Activated T-helper 17 cell treated with anti-CD3 and anti-CD28 coated beads, Interleukin-2, amount 50 U/mL, for 72 hours (primary cell): ENCODE measurements at regions not wholly inside any gene's neighbourhood (a gene's known extent, or its start where the extent isn't known, plus 50 kb on each side); places are given as distances from the start of the nearest gene placed in this dataset.
A peak's percentile ranks its signal among the peaks of the same experiment; 100 is the strongest.
"Not testable (repeated sequence)": the region's sequence is repeated elsewhere in the genome, so short reads cannot be mapped to it uniquely, and the experiment has no call there.

Experiments
- ATAC-seq: fragments of 150-1000 bp; cut with Tn5 transposase; replicated peaks from 2 replicates; pipeline ENCODE4 v1.10.0; 2021; ENCODE audit warnings: mild to moderate bottlenecking, moderate library complexity
- H3K27ac Mint-ChIP-seq: one replicate; pipeline ENCODE4 v1.8.0; 2022; ENCODE audit warnings: mixed read lengths
- H3K27me3 Mint-ChIP-seq: one replicate; pipeline ENCODE4 v1.8.0; 2022; ENCODE audit warnings: mixed read lengths
- H3K36me3 Mint-ChIP-seq: one replicate; pipeline ENCODE4 v1.8.0; 2022; ENCODE audit warnings: low read depth, mild to moderate bottlenecking, mixed read lengths
- H3K4me1 Mint-ChIP-seq: one replicate; pipeline ENCODE4 v1.8.0; 2022; ENCODE audit warnings: mixed read lengths
- H3K4me3 Mint-ChIP-seq: one replicate; pipeline ENCODE4 v1.8.0; 2022; ENCODE audit warnings: mild to moderate bottlenecking, mixed read lengths
- H3K9me3 Mint-ChIP-seq: one replicate; pipeline ENCODE4 v1.8.0; 2022; ENCODE audit warnings: mixed read lengths

DNA sequence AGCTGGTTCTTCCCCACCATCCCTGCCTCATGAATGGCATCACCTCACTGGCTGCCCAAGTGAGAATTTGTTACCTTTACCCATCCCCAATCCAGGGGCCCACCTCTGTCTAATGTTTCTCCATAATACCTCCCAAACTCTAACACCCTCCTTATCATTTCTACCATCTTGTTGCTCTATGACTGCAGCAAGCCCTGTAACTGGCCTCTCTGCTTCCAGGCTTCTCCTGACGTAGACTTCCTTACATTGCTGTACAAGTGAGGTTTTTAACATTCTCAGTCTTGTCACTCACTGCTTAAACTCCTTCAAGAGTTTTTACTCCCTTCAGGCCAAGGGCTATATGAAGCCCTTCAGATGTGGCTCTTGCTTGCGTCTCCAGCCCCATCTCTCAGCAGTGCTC is 53.5 kb upstream of the KIF2A start:
- ATAC-seq, H3K36me3 Mint-ChIP-seq, H3K27me3 Mint-ChIP-seq: not testable (repeated sequence)
- Mint-ChIP-seq H3K4me1 (peaks cover 42% of the 10 kb centered on the region), H3K27ac (peak overlapping the region; percentile 31), H3K4me3 (peak overlapping the region; percentile 12), H3K9me3 (peaks cover 20% of the 10 kb centered on the region)

DNA sequence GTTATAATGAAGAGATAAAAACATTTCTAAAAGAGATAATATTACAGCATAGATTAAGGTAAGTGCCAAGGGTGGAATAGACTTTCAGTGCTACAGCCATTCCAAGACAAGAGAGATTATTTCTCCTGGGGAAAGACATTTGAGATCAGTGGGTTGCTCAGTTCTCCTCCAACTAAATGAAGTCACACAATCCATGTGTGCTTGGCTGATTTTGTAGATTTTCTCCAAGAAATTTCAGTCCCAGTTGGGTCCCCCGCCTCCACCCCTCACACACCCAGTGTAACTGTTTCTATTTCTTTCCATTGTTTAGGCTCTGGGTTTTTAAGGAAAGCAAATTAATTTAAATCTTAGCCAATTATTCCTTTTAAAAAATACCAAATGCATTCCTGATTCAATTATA is 50.5 kb upstream of the KIF2A start:
- Mint-ChIP-seq H3K27ac (peak overlapping the region; percentile 39), H3K9me3 (peaks cover 31% of the 10 kb centered on the region), H3K4me1 (peaks cover 57% of the 10 kb centered on the region), H3K4me3 (peak overlapping the region; percentile 73)
- H3K27me3 Mint-ChIP-seq, ATAC-seq, H3K36me3 Mint-ChIP-seq: not testable (repeated sequence)

DNA sequence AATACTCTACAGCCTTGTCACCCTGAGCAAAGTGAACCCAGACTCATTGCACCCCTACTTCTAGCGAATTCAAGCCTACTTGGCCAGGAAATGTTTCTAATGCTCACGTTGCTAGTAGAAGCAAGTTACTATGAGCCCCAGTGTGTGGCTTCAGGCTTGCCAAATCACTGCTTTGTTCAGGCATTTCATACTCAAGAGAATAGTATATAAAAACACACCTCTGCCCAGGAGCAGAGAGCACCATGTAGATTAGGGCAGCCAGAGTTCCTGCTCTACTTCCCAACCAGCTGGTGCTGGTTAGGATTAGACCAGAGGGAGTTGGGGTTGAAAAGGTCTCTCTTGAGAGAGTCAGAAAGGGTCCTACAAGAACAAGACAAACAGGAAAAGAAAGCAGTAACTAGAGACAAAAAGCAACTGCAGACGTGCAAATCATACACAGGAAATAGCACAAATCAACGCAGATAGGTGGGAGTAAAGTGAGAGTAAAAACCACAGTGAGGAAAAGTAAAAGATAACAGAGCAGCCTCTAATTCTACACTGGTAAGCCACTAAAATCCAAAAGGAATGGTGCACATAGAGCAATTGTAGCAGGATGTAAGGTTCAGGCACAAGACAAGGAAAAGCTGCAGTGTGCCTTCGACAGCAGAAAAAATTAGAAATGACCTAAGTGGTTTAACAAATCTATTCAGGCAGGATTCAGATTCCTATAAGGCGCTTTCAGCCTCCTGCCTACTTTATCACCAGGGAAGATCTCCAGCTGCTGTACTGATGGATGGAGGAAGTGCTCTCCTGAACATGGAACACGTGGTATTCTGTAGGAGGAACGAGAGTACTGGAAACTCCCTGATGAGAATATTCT is 49.6 kb upstream of the KIF2A start:
- Mint-ChIP-seq H3K27me3 (peaks cover 3% of the 10 kb centered on the region), H3K9me3 (peaks cover 31% of the 10 kb centered on the region), H3K27ac (peak overlapping the region; percentile 79), H3K36me3 (no peaks in the 10 kb centered on the region), H3K4me3 (peak overlapping the region; percentile 73), H3K4me1 (peaks cover 57% of the 10 kb centered on the region)
- peak; percentile 80 for ATAC-seq
